Nephron progenitor cell (in vitro differentiated cells): ENCODE measurements at regions not wholly inside any gene's neighbourhood (a gene's known extent, or its start where the extent isn't known, plus 50 kb on each side); places are given as distances from the start of the nearest gene placed in this dataset.

Source experiments
- DNase-seq: peaks from one replicate; pipeline ENCODE4 v3.0.0; 2021
- H3K27ac Mint-ChIP-seq: 2 replicates; pipeline ENCODE4 v1.8.0; 2021; ENCODE audit warnings: mild to moderate bottlenecking, moderate library complexity, mixed read lengths
- H3K27me3 Mint-ChIP-seq: 2 replicates; pipeline ENCODE4 v1.8.0; 2021; ENCODE audit warnings: mild to moderate bottlenecking, low read depth, mixed read lengths; ENCODE audit not compliant: poor library complexity
- H3K36me3 Mint-ChIP-seq: 2 replicates; pipeline ENCODE4 v1.8.0; 2021; ENCODE audit warnings: low read depth, mixed read lengths
- H3K4me1 Mint-ChIP-seq: 2 replicates; pipeline ENCODE4 v1.8.0; 2021; ENCODE audit warnings: mixed read lengths
- H3K4me3 Mint-ChIP-seq: 2 replicates; pipeline ENCODE4 v1.8.0; 2021; ENCODE audit warnings: mild to moderate bottlenecking, moderate library complexity, mixed read lengths
- H3K9me3 Mint-ChIP-seq: 2 replicates; pipeline ENCODE4 v1.8.0; 2021; ENCODE audit warnings: mild to moderate bottlenecking, moderate library complexity, mixed read lengths
- TF ChIP-seq, protein P1 (sequence below): fragments of 200-600 bp; sonication (generic); IDR thresholded peaks from 2 replicates; pipeline ENCODE4 v1.5.0; 2021; ENCODE audit warnings: antibody characterized with exemption

DNA sequence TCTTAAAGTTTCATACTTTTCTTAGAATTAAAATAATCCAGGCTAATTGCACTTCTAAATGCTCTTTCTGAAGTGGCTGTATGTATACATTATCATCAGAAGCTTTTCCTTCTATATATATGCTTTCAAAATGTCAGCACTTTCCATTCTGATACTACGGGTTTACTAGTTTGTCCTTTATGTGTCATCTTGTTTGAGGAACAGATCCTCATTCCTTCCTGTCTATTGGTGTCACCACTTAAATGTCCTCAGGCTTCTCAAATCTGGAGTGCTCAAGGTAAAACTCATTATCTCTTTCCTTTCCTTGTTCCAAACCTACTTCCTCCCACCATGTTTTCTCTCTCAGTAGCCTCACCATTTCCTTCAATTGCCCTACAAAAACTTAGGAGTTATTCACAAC, 236.3 kb downstream of the CSNK1G3 start:
- DNase-seq: no peak
- peaks cover 13% of the 10 kb centered on the region for H3K4me1 Mint-ChIP-seq

GRCh38 chr5:123746683-123747360, 234.8 kb downstream of the CSNK1G3 start:
- Mint-ChIP-seq H3K4me3 (no peak overlapping the region), H3K27me3 (no peaks in the 10 kb centered on the region), H3K4me1 (peaks cover 6% of the 10 kb centered on the region), H3K27ac (peak overlapping the region; percentile 9), H3K9me3 (no peaks in the 10 kb centered on the region), H3K36me3 (no peaks in the 10 kb centered on the region)
- TF ChIP-seq, protein P1, sequence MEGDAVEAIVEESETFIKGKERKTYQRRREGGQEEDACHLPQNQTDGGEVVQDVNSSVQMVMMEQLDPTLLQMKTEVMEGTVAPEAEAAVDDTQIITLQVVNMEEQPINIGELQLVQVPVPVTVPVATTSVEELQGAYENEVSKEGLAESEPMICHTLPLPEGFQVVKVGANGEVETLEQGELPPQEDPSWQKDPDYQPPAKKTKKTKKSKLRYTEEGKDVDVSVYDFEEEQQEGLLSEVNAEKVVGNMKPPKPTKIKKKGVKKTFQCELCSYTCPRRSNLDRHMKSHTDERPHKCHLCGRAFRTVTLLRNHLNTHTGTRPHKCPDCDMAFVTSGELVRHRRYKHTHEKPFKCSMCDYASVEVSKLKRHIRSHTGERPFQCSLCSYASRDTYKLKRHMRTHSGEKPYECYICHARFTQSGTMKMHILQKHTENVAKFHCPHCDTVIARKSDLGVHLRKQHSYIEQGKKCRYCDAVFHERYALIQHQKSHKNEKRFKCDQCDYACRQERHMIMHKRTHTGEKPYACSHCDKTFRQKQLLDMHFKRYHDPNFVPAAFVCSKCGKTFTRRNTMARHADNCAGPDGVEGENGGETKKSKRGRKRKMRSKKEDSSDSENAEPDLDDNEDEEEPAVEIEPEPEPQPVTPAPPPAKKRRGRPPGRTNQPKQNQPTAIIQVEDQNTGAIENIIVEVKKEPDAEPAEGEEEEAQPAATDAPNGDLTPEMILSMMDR: no peak
- no peak for DNase-seq

More for the DNA sequence above, 236.3 kb downstream of the CSNK1G3 start:
- Mint-ChIP-seq H3K36me3 (no peaks in the 10 kb centered on the region), H3K27me3 (no peaks in the 10 kb centered on the region), H3K9me3 (no peaks in the 10 kb centered on the region), H3K27ac (no peak overlapping the region), H3K4me3 (no peak overlapping the region)
- TF ChIP-seq, protein P1: no peak

- Mint-ChIP-seq H3K36me3 (no peaks in the 10 kb centered on the region), H3K4me1 (peaks cover 6% of the 10 kb centered on the region), H3K27ac (no peak overlapping the region), H3K4me3 (no peak overlapping the region), H3K9me3 (peaks cover 9% of the 10 kb centered on the region), H3K27me3 (no peaks in the 10 kb centered on the region)
- no peak for DNase-seq
- TF ChIP-seq, protein P1: no peak
Measured at GRCh38 chr5:123743990-123744583, 232.1 kb downstream of the CSNK1G3 start.

DNA sequence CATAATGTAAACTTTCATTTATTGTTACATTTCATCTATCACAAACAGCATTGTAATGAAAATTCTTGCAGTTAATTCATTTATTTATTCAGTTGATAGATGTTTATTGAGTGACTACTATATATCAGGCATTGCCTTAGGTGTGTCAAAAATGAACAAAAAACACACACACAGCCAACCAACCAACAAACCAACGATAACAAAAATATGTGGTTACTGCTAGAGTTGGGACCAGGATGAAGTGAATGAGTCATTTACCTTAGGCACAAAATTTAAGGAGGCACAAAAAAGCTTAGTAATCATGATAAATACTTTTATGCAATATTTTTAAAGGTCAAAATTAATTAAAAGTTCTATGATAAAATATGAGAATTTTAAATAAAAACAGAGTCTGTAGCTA, 223.4 kb downstream of the CSNK1G3 start:
- no peak for DNase-seq
- TF ChIP-seq, protein P1: no peak
- Mint-ChIP-seq H3K27ac (no peak overlapping the region), H3K4me3 (no peak overlapping the region), H3K27me3 (peaks cover 2% of the 10 kb centered on the region), H3K36me3 (peaks cover 22% of the 10 kb centered on the region), H3K4me1 (no peaks in the 10 kb centered on the region), H3K9me3 (peaks cover 49% of the 10 kb centered on the region)

- peaks cover 2% of the 10 kb centered on the region for H3K27me3 Mint-ChIP-seq
- no peak overlapping the region for H3K4me3 Mint-ChIP-seq
- peaks cover 46% of the 10 kb centered on the region for H3K36me3 Mint-ChIP-seq
- no peaks in the 10 kb centered on the region for H3K4me1 Mint-ChIP-seq
- TF ChIP-seq, protein P1: no peak
- no peak for DNase-seq
- no peak overlapping the region for H3K27ac Mint-ChIP-seq
- H3K9me3 Mint-ChIP-seq: peaks cover 70% of the 10 kb centered on the region
Measured at GRCh38 chr5:123732257-123732656, 220.3 kb downstream of the CSNK1G3 start.

DNA sequence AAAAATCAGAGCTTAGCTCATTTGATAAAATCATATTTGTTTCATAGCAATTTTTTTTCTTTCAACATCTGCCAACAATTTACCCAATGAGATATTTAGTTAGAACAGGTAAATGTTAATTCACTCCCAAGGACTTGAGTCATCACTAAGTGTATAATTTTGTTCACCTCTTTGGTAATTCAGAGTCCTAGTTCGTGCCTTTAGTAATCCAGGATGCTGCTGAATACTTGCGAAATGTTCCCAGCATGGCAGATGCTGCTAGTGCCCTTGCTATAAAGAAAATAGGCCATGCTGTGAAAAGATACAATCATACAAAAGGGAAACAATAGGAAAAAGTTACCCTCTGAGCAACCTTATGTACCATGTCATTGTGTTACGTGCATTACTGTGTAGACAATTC, 210.5 kb downstream of the CSNK1G3 start:
- TF ChIP-seq, protein P1: no peak
- peaks cover 41% of the 10 kb centered on the region for H3K9me3 Mint-ChIP-seq
- peaks cover 18% of the 10 kb centered on the region for H3K36me3 Mint-ChIP-seq

More for the DNA sequence above, 210.5 kb downstream of the CSNK1G3 start:
- H3K4me3 Mint-ChIP-seq: no peak overlapping the region
- no peak for DNase-seq
- H3K4me1 Mint-ChIP-seq: peaks cover 14% of the 10 kb centered on the region
- peaks cover 3% of the 10 kb centered on the region for H3K27me3 Mint-ChIP-seq
- no peak overlapping the region for H3K27ac Mint-ChIP-seq
